ENCODE measurements at regions not wholly inside any gene's neighbourhood (a gene's known extent, or its start where the extent isn't known, plus 50 kb on each side); places are given as distances from the start of the nearest gene placed in this dataset.

DNA sequence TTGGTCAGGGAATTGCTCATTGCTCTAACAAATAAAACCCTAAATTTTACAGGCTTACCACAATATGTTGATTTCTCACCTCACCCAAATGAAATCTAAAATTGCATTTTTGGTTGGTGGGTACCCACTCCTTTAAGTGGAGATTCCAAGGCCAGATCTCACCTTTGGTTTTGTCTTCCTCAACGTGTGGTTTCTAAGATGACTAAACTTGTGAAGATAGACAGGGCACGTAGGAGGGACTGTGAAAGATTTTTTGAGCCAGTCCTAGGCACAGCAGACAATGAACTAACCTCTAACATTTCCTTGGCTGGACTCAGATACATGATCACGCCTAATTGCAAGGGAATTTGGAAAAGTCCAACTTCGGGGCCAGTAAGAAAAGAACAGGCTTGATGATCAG is 1003.9 kb downstream of the FLRT2 start:
- intact Hi-C loops (cut with micrococcal nuclease), result no loop called here
- BruUV-seq (replicated peaks), result no TSS peak
- POLR2A ChIA-PET, result no interaction called here

More for the DNA sequence above, 1003.9 kb downstream of the FLRT2 start:
- no peak for TF ChIP-seq POLR2A (IDR thresholded peaks at IDR 0.05; ENCODE audit: low read depth, low read length)
- TF ChIP-seq, protein P1, sequence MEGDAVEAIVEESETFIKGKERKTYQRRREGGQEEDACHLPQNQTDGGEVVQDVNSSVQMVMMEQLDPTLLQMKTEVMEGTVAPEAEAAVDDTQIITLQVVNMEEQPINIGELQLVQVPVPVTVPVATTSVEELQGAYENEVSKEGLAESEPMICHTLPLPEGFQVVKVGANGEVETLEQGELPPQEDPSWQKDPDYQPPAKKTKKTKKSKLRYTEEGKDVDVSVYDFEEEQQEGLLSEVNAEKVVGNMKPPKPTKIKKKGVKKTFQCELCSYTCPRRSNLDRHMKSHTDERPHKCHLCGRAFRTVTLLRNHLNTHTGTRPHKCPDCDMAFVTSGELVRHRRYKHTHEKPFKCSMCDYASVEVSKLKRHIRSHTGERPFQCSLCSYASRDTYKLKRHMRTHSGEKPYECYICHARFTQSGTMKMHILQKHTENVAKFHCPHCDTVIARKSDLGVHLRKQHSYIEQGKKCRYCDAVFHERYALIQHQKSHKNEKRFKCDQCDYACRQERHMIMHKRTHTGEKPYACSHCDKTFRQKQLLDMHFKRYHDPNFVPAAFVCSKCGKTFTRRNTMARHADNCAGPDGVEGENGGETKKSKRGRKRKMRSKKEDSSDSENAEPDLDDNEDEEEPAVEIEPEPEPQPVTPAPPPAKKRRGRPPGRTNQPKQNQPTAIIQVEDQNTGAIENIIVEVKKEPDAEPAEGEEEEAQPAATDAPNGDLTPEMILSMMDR (IDR thresholded peaks at IDR 0.05; ENCODE audit: extremely low read depth in 1 of 2, insufficient read depth in 1 of 2, low read depth in 1 of 2, low read length in 2 of 2), result no peak
- TF ChIP-seq GATA2 (IDR thresholded peaks at IDR 0.05; ENCODE audit: insufficient read depth, insufficient read length, low read depth, low read length), result no peak
- TF ChIP-seq MYC (IDR thresholded peaks at IDR 0.05; ENCODE audit: low read depth, low read length), result no peak
- TF ChIP-seq EZH2 (IDR thresholded peaks at IDR 0.05; ENCODE audit: borderline replicate concordance, low read depth, low read length, severe bottlenecking), result no peak
- no peak for TF ChIP-seq POLR2AphosphoS5 (IDR thresholded peaks at IDR 0.05; ENCODE audit: insufficient read depth, low read depth, low read length)
- no peak for TF ChIP-seq JUN (IDR thresholded peaks at IDR 0.05; ENCODE audit: borderline replicate concordance, insufficient read depth, insufficient read length, low read depth)
- TF ChIP-seq, protein P2, sequence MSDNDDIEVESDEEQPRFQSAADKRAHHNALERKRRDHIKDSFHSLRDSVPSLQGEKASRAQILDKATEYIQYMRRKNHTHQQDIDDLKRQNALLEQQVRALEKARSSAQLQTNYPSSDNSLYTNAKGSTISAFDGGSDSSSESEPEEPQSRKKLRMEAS (IDR thresholded peaks at IDR 0.05; ENCODE audit: insufficient read depth, insufficient read length), result no peak
- TF ChIP-seq FOS (IDR thresholded peaks at IDR 0.05; ENCODE audit: borderline replicate concordance, insufficient read depth, low read length), result no peak
- dilution Hi-C loops (cut with MboI; ENCODE audit: extremely low pct_ligation_motif_present, low sequenced_read_pairs), result no loop called here
- no peaks in the 10 kb centered on the region for H4K20me1 ChIP-seq (replicated peaks; ENCODE audit: control insufficient read depth, extremely low read depth, insufficient read depth, low read length)
- H3K4me3 ChIP-seq (replicated peaks in 1 of 3; ENCODE audit: insufficient read depth in 1 of 3, low read depth in 1 of 3, low read length in 3 of 3), result no peak overlapping the region
- H3K27ac ChIP-seq (ENCODE audit: insufficient read depth, low read depth, low read length), result no peak overlapping the region
- H3K36me3 ChIP-seq (ENCODE audit: control insufficient read depth in 2 of 2, extremely low read depth in 1 of 2, insufficient read depth in 2 of 2, low read length in 2 of 2), result no peaks in the 10 kb centered on the region
- H3K9me1 ChIP-seq (replicated peaks; ENCODE audit: control insufficient read depth, extremely low read depth, insufficient read depth, low read length), result no peaks in the 10 kb centered on the region
- peaks cover 2% of the 10 kb centered on the region for H3K9me3 ChIP-seq (replicated peaks; ENCODE audit: control insufficient read depth, insufficient read depth, low read length)
- no peaks in the 10 kb centered on the region for H3K4me1 ChIP-seq (ENCODE audit: control insufficient read depth, extremely low read depth, insufficient read depth, low read length)
- no peak overlapping the region for H2AFZ ChIP-seq (ENCODE audit: low read depth, low read length)
- no peaks in the 10 kb centered on the region for H3K79me2 ChIP-seq (ENCODE audit: control insufficient read depth, insufficient read depth, low read length)
- H3K4me2 ChIP-seq (ENCODE audit: insufficient read depth, low read length), result no peak overlapping the region
- H3K9ac ChIP-seq (replicated peaks; ENCODE audit: extremely low read depth, insufficient read depth, low read length), result no peak overlapping the region
- CTCF ChIA-PET, result no interaction called here
- H3K27me3 ChIP-seq (ENCODE audit: control insufficient read depth in 2 of 2, insufficient read depth in 2 of 2, low read length in 2 of 2), result no peaks in the 10 kb centered on the region
- FAIRE-seq (no peak), DNase-seq (ENCODE audit: low read depth, low spot score) (no peak)
